Progenitor cell of endocrine pancreas (in vitro differentiated cells): ENCODE measurements at regions not wholly inside any gene's neighbourhood (a gene's known extent, or its start where the extent isn't known, plus 50 kb on each side); places are given as distances from the start of the nearest gene placed in this dataset.

ENCODE experiments used
- DNase-seq: peaks from one replicate; pipeline ENCODE4 v3.0.0; 2021; ENCODE audit warnings: low spot score; ENCODE audit not compliant: unreplicated experiment
- H3K27ac Mint-ChIP-seq: 2 replicates; pipeline ENCODE4 v1.8.0; 2021; ENCODE audit warnings: mild to moderate bottlenecking, moderate library complexity, mixed read lengths
- H3K27me3 Mint-ChIP-seq: 2 replicates; pipeline ENCODE4 v1.8.0; 2021; ENCODE audit warnings: mixed read lengths
- H3K36me3 Mint-ChIP-seq: 2 replicates; pipeline ENCODE4 v1.8.0; 2022; ENCODE audit warnings: mixed read lengths; ENCODE audit not compliant: insufficient read depth
- H3K4me1 Mint-ChIP-seq: 2 replicates; pipeline ENCODE4 v1.8.0; 2021; ENCODE audit warnings: low read depth, mixed read lengths
- H3K4me3 Mint-ChIP-seq: 2 replicates; pipeline ENCODE4 v1.8.0; 2021; ENCODE audit warnings: low read depth, mild to moderate bottlenecking, moderate library complexity, mixed read lengths
- H3K9me3 Mint-ChIP-seq: 2 replicates; pipeline ENCODE4 v1.8.0; 2021; ENCODE audit warnings: low read depth, mixed read lengths
- CTCF ChIP-seq: fragments of 200-600 bp; sonication (generic); IDR thresholded peaks from one replicate; pipeline ENCODE4 v1.5.0; 2021; ENCODE audit warnings: antibody characterized with exemption, mild to moderate bottlenecking; ENCODE audit not compliant: unreplicated experiment

- no peaks in the 10 kb centered on the region for H3K9me3 Mint-ChIP-seq
- peaks cover 2% of the 10 kb centered on the region for H3K27me3 Mint-ChIP-seq
- H3K36me3 Mint-ChIP-seq, result no peaks in the 10 kb centered on the region
- no peak for TF ChIP-seq CTCF
- no peak for DNase-seq
- H3K4me3 Mint-ChIP-seq, result no peak overlapping the region
- no peaks in the 10 kb centered on the region for H3K4me1 Mint-ChIP-seq
- no peak overlapping the region for H3K27ac Mint-ChIP-seq
Measured at GRCh38 chr2:22942441-22942840, 442.5 kb upstream of the KLHL29 start.

- peaks cover 2% of the 10 kb centered on the region for H3K27me3 Mint-ChIP-seq
- TF ChIP-seq CTCF, result no peak
- H3K4me1 Mint-ChIP-seq, result no peaks in the 10 kb centered on the region
- H3K9me3 Mint-ChIP-seq, result no peaks in the 10 kb centered on the region
- H3K4me3 Mint-ChIP-seq, result no peak overlapping the region
- no peak overlapping the region for H3K27ac Mint-ChIP-seq
- no peak for DNase-seq
- H3K36me3 Mint-ChIP-seq, result no peaks in the 10 kb centered on the region
Measured at GRCh38 chr2:22944143-22944542, 440.8 kb upstream of the KLHL29 start.

GRCh38 chr2:22946553-22946952 lies 438.4 kb upstream of the KLHL29 start:
- no peaks in the 10 kb centered on the region for H3K9me3 Mint-ChIP-seq
- H3K27ac Mint-ChIP-seq, result no peak overlapping the region
- TF ChIP-seq CTCF, result no peak
- no peak overlapping the region for H3K4me3 Mint-ChIP-seq
- H3K36me3 Mint-ChIP-seq, result no peaks in the 10 kb centered on the region
- no peaks in the 10 kb centered on the region for H3K4me1 Mint-ChIP-seq
- no peak for DNase-seq
- peaks cover 6% of the 10 kb centered on the region for H3K27me3 Mint-ChIP-seq

- no peaks in the 10 kb centered on the region for H3K4me1 Mint-ChIP-seq
- peaks cover 4% of the 10 kb centered on the region for H3K27me3 Mint-ChIP-seq
- no peak overlapping the region for H3K4me3 Mint-ChIP-seq
- no peak for TF ChIP-seq CTCF
- H3K27ac Mint-ChIP-seq, result no peak overlapping the region
- no peaks in the 10 kb centered on the region for H3K9me3 Mint-ChIP-seq
- DNase-seq, result no peak
- no peaks in the 10 kb centered on the region for H3K36me3 Mint-ChIP-seq
Measured at GRCh38 chr2:22947741-22948140, 437.2 kb upstream of the KLHL29 start.

GRCh38 chr2:22950431-22950830 lies 434.5 kb upstream of the KLHL29 start:
- H3K27me3 Mint-ChIP-seq, result peaks cover 10% of the 10 kb centered on the region
- H3K27ac Mint-ChIP-seq, result no peak overlapping the region
- TF ChIP-seq CTCF, result no peak

More at GRCh38 chr2:22950431-22950830, 434.5 kb upstream of the KLHL29 start:
- no peaks in the 10 kb centered on the region for H3K9me3 Mint-ChIP-seq
- no peak overlapping the region for H3K4me3 Mint-ChIP-seq
- no peaks in the 10 kb centered on the region for H3K36me3 Mint-ChIP-seq
- no peak for DNase-seq
- no peaks in the 10 kb centered on the region for H3K4me1 Mint-ChIP-seq
